MM.1S (cell line): ENCODE measurements at regions not wholly inside any gene's neighbourhood (a gene's known extent, or its start where the extent isn't known, plus 50 kb on each side); places are given as distances from the start of the nearest gene placed in this dataset.

Experiments
- DNase-seq: peaks from one replicate; pipeline ENCODE4 v3.0.0-alpha.2; 2015
- H2AFZ ChIP-seq: fragments of 300-600 bp; sonication (generic); 2 replicates; pipeline ENCODE4 v1.6.0; 2016; ENCODE audit warnings: antibody characterized with exemption, low read length
- H3F3A ChIP-seq: fragments of 300-600 bp; sonication (generic); 2 replicates; pipeline ENCODE4 v1.6.1; 2016; ENCODE audit warnings: mild to moderate bottlenecking, antibody characterized with exemption, low read length, moderate library complexity, mixed read lengths; ENCODE audit not compliant: insufficient read depth
- H3K27ac ChIP-seq: fragments of 300-600 bp; sonication (generic); 2 replicates; pipeline ENCODE4 v1.5.1; 2016; ENCODE audit warnings: mild to moderate bottlenecking, low read length
- H3K27me3 ChIP-seq: fragments of 300-600 bp; sonication (generic); replicated peaks from 2 replicates; pipeline ENCODE4 v1.6.0; 2016; ENCODE audit warnings: low read length; ENCODE audit not compliant: insufficient read depth
- H3K36me3 ChIP-seq: fragments of 300-600 bp; sonication (generic); replicated peaks from 2 replicates; pipeline ENCODE4 v1.6.1; 2016; ENCODE audit warnings: mild to moderate bottlenecking, low read length, mixed read lengths; ENCODE audit not compliant: insufficient read depth
- H3K4me1 ChIP-seq: fragments of 300-600 bp; sonication (generic); 2 replicates; pipeline ENCODE4 v1.6.1; 2016; ENCODE audit warnings: low read length, mixed read lengths
- H3K4me2 ChIP-seq: fragments of 300-600 bp; sonication (generic); 2 replicates; pipeline ENCODE4 v1.6.0; 2016; ENCODE audit warnings: low read depth, low read length
- H3K4me3 ChIP-seq: fragments of 300-600 bp; sonication (generic); 2 replicates; pipeline ENCODE4 v1.5.1; 2016; ENCODE audit warnings: low read length, mixed read lengths
- H3K79me2 ChIP-seq: fragments of 300-600 bp; sonication (generic); 2 replicates; pipeline ENCODE4 v1.6.1; 2016; ENCODE audit warnings: mixed run types, low read length, mixed read lengths
- H3K9ac ChIP-seq: fragments of 300-600 bp; sonication (generic); 2 replicates; pipeline ENCODE4 v1.6.1; 2016; ENCODE audit warnings: low read length, mixed read lengths
- H3K9me2 ChIP-seq: fragments of 300-600 bp; sonication (generic); replicated peaks from 2 replicates; pipeline ENCODE4 v1.6.1; 2016; ENCODE audit warnings: mild to moderate bottlenecking, low read length, mixed read lengths; ENCODE audit not compliant: insufficient read depth
- H3K9me3 ChIP-seq: fragments of 300-600 bp; sonication (generic); replicated peaks from 2 replicates; pipeline ENCODE4 v1.6.1; 2016; ENCODE audit warnings: mild to moderate bottlenecking, low read length, mixed read lengths; ENCODE audit not compliant: insufficient read depth
- H4K20me1 ChIP-seq: fragments of 300-600 bp; sonication (generic); 2 replicates; pipeline ENCODE4 v1.6.1; 2016; ENCODE audit warnings: mild to moderate bottlenecking, low read length, moderate library complexity, mixed read lengths; ENCODE audit not compliant: insufficient read depth
- EZH2 ChIP-seq: fragments of 300-600 bp; sonication (generic); optimal IDR thresholded peaks from 2 replicates; pipeline ENCODE3; 2017; ENCODE audit warnings: low read depth, mild to moderate bottlenecking, antibody characterized with exemption, low read length, mixed read lengths
- EZH2phosphoT487 ChIP-seq: fragments of 300-600 bp; sonication (generic); IDR thresholded peaks from 2 replicates; pipeline ENCODE4 v1.6.1; 2018; ENCODE audit warnings: antibody characterized with exemption, low read length
- TF ChIP-seq, protein P1 (sequence below): fragments of 300-600 bp; sonication (generic); IDR thresholded peaks from 2 replicates; pipeline ENCODE4 v1.5.1; 2016; ENCODE audit warnings: antibody characterized with exemption, low read length, mixed read lengths

DNA sequence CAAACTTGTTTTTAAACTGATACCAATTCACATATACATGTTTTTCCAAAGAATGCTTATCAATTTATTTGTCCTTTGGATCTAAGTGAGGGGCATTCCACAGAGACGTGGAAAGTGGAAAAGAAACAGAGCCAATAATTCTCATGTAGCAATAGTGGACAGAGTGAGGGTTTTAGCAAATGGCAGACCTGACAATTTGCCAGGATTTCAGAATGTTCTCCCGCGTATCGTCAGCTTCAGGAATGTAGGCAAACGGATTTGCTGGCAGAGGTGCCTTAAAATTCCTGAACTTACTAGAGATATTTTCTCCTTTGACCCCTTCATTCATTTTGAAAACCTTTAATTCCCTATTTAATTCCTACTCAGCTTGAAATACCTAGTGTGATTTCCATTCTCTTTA, 193.4 kb upstream of the CPHXL start:
- no peak for DNase-seq
- H3K4me1 ChIP-seq, result no peaks in the 10 kb centered on the region
- TF ChIP-seq, protein P1, sequence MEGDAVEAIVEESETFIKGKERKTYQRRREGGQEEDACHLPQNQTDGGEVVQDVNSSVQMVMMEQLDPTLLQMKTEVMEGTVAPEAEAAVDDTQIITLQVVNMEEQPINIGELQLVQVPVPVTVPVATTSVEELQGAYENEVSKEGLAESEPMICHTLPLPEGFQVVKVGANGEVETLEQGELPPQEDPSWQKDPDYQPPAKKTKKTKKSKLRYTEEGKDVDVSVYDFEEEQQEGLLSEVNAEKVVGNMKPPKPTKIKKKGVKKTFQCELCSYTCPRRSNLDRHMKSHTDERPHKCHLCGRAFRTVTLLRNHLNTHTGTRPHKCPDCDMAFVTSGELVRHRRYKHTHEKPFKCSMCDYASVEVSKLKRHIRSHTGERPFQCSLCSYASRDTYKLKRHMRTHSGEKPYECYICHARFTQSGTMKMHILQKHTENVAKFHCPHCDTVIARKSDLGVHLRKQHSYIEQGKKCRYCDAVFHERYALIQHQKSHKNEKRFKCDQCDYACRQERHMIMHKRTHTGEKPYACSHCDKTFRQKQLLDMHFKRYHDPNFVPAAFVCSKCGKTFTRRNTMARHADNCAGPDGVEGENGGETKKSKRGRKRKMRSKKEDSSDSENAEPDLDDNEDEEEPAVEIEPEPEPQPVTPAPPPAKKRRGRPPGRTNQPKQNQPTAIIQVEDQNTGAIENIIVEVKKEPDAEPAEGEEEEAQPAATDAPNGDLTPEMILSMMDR, result no peak
- no peak for TF ChIP-seq EZH2
- TF ChIP-seq EZH2phosphoT487, result no peak
- no peak overlapping the region for H3K27ac ChIP-seq
- H3K4me2 ChIP-seq, result no peak overlapping the region
- H3K9me3 ChIP-seq, result no peaks in the 10 kb centered on the region
- H4K20me1 ChIP-seq, result no peaks in the 10 kb centered on the region
- H3K9ac ChIP-seq, result no peak overlapping the region
- no peaks in the 10 kb centered on the region for H3K9me2 ChIP-seq
- no peak overlapping the region for H2AFZ ChIP-seq
- H3K27me3 ChIP-seq, result no peaks in the 10 kb centered on the region
- H3K79me2 ChIP-seq, result no peaks in the 10 kb centered on the region
- no peak overlapping the region for H3K4me3 ChIP-seq
- no peaks in the 10 kb centered on the region for H3F3A ChIP-seq
- no peaks in the 10 kb centered on the region for H3K36me3 ChIP-seq

DNA sequence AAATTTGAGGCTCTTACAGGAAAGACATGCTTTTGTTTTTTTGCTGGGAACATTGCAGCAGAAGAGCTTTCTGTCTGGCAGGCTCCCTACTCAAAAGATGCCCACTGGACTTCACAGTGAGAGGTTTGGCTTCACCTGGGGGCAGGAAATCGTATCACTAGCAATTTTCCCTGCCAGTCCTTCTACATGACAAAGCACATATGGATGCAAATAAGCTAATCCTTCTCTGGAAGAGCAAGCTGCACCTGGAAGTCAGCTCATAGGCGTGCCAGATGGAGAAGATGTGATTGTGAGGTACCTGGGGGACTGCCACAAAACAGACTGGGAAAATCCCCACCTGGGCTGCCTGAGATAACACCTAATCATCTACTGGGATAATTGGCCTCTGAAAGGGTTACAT, 195.0 kb upstream of the CPHXL start:
- Histone ChIP-seq H3K79me2 (no peaks in the 10 kb centered on the region), H2AFZ (no peak overlapping the region), H3K4me3 (no peak overlapping the region), H3K4me1 (no peaks in the 10 kb centered on the region), H3K9me2 (no peaks in the 10 kb centered on the region), H3F3A (no peaks in the 10 kb centered on the region), H3K36me3 (no peaks in the 10 kb centered on the region), H4K20me1 (no peaks in the 10 kb centered on the region), H3K9ac (no peak overlapping the region), H3K27me3 (no peaks in the 10 kb centered on the region), H3K4me2 (no peak overlapping the region), H3K9me3 (no peaks in the 10 kb centered on the region), H3K27ac (no peak overlapping the region)
- no peak for DNase-seq
- TF ChIP-seq EZH2phosphoT487 (no peak), EZH2 (no peak)
- TF ChIP-seq, protein P1, result no peak

DNA sequence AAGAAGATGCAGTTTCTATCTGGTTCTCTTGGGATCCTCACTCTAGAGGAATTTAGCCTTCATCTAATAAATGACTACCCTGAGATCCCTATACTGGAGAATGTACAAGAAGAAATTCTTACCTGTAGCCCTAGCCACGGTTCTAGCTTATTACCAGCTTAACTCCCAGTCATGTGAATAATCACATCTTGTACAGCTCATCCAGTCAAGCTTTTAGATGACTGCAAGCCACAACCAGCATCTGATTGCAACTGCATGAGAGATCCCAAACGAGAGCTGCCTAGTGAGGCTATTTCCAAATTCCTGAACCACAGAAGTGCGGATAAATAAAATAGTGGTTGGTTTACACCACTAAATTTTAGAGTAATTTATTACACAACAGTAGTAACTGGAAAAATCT, 196.0 kb upstream of the CPHXL start:
- H3K36me3 ChIP-seq, result no peaks in the 10 kb centered on the region
- no peaks in the 10 kb centered on the region for H3F3A ChIP-seq
- DNase-seq, result no peak
- no peak overlapping the region for H3K9ac ChIP-seq
- H2AFZ ChIP-seq, result no peak overlapping the region
- H4K20me1 ChIP-seq, result no peaks in the 10 kb centered on the region
- TF ChIP-seq EZH2 (no peak), EZH2phosphoT487 (no peak)
- TF ChIP-seq, protein P1, result no peak
- no peaks in the 10 kb centered on the region for H3K79me2 ChIP-seq
- no peak overlapping the region for H3K4me2 ChIP-seq
- no peaks in the 10 kb centered on the region for H3K9me2 ChIP-seq
- H3K9me3 ChIP-seq, result no peaks in the 10 kb centered on the region
- no peaks in the 10 kb centered on the region for H3K4me1 ChIP-seq
- no peak overlapping the region for H3K4me3 ChIP-seq
- H3K27me3 ChIP-seq, result no peaks in the 10 kb centered on the region
- no peak overlapping the region for H3K27ac ChIP-seq

DNA sequence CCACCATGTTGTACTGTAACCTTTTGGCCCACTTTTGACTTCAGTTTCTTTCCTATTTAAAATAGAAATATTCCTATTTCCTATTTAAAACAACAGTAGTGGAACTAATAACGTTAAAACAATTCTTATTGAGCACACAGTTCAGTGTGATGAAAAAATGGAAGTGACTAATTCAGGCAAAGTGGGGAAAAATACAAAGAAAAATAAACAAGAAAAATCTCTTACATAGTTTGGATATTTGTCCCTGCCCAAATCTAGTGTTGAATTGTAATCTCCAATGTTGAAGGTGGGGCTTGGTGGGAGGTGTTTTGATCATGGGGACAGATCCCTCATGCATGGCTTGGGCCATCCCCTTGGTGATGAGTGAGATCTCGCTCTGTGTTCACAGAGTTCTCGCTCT, 198.1 kb upstream of the CPHXL start:
- H3K9me2 ChIP-seq, result no peaks in the 10 kb centered on the region
- no peak overlapping the region for H3K4me3 ChIP-seq
- no peaks in the 10 kb centered on the region for H3F3A ChIP-seq
- DNase-seq, result no peak
- H3K4me2 ChIP-seq, result no peak overlapping the region
- H4K20me1 ChIP-seq, result no peaks in the 10 kb centered on the region
- H3K9ac ChIP-seq, result no peak overlapping the region
- H2AFZ ChIP-seq, result no peak overlapping the region
- no peak overlapping the region for H3K27ac ChIP-seq
- TF ChIP-seq, protein P1, result no peak
- TF ChIP-seq EZH2phosphoT487, result no peak
- no peak for TF ChIP-seq EZH2
- H3K9me3 ChIP-seq, result no peaks in the 10 kb centered on the region
- H3K79me2 ChIP-seq, result no peaks in the 10 kb centered on the region
- H3K36me3 ChIP-seq, result no peaks in the 10 kb centered on the region
- no peaks in the 10 kb centered on the region for H3K4me1 ChIP-seq
- H3K27me3 ChIP-seq, result no peaks in the 10 kb centered on the region
